SK-N-SH (cell line): ENCODE measurements at regions not wholly inside any gene's neighbourhood (a gene's known extent, or its start where the extent isn't known, plus 50 kb on each side); places are given as distances from the start of the nearest gene placed in this dataset.

Experiments used
- CTCF ChIA-PET: fragments of 300-600, 350-600 bp; formaldehyde crosslinking; extraction: SDS; loops from one replicate; lab custom pipeline; 2021; lab: Yijun Ruan, JAX
- POLR2A ChIA-PET: fragments of 350-600 bp; sonication (Branson Sonifier 250); formaldehyde crosslinking; extraction: SDS; loops from one replicate; lab custom pipeline; 2020; ENCODE audit warnings: antibody characterized with exemption, inconsistent platforms; lab: Yijun Ruan, JAX
- DNase-seq: peaks from one replicate; pipeline ENCODE4 v3.0.0; 2012
- H2AFZ ChIP-seq: fragments of 200-600 bp; sonication (generic); 2 replicates; pipeline ENCODE4 v1.8.1; 2016; ENCODE audit warnings: antibody characterized with exemption, mild to moderate bottlenecking, low read depth
- H3F3A ChIP-seq: fragments of 200-600 bp; sonication (generic); replicated peaks from 2 replicates; pipeline ENCODE3; 2016; ENCODE audit warnings: antibody characterized with exemption, mild to moderate bottlenecking; ENCODE audit not compliant: insufficient read depth
- H3K27ac ChIP-seq, 2 experiments: fragments of 200-500 bp in 1 of 2; fragments of 200-600 bp in 1 of 2; sonication (Bioruptor generic) in 1 of 2; sonication (generic), shearing (Covaris generic) in 1 of 2; 2 replicates each; pipeline versions ENCODE4 v1.5.1 to v1.6.1; 2014 to 2016; ENCODE audit warnings: low read depth in 2 of 2, inconsistent platforms in 1 of 2, low read length in 1 of 2, mild to moderate bottlenecking in 1 of 2, mixed read lengths in 1 of 2
- H3K27me3 ChIP-seq: fragments of 200-600 bp; sonication (generic), shearing (Covaris generic); 2 replicates; pipeline ENCODE4 v1.6.1; 2016; ENCODE audit warnings: mixed run types; ENCODE audit not compliant: insufficient read depth
- H3K36me3 ChIP-seq, 2 experiments: fragments of 200-500 bp in 1 of 2; fragments of 200-600 bp in 1 of 2; sonication (Bioruptor generic) in 1 of 2; sonication (generic) in 1 of 2; replicated peaks in 1 of 2; 2 replicates each; pipeline versions ENCODE3 to v1.5.1; 2014 to 2016; ENCODE audit warnings: low read length in 1 of 2, mild to moderate bottlenecking in 1 of 2; ENCODE audit not compliant: insufficient read depth in 2 of 2, control insufficient read depth in 1 of 2
- H3K4me1 ChIP-seq, 2 experiments: fragments of 200-500 bp in 1 of 2; fragments of 200-600 bp in 1 of 2; sonication (Bioruptor generic) in 1 of 2; sonication (generic), shearing (Covaris generic) in 1 of 2; 2 replicates each; pipeline versions ENCODE4 v1.5.1 to v1.6.1; 2014 to 2016; ENCODE audit warnings: low read depth in 1 of 2, low read length in 1 of 2, mixed run types in 1 of 2; ENCODE audit not compliant: insufficient read depth in 2 of 2, control insufficient read depth in 1 of 2
- H3K4me2 ChIP-seq: fragments of 200-600 bp; sonication (generic), shearing (Covaris generic); 2 replicates; pipeline ENCODE4 v1.6.1; 2017; ENCODE audit warnings: mixed run types
- H3K4me3 ChIP-seq, 2 experiments: fragments of 200-500 bp in 1 of 2; fragments of 200-600 bp in 1 of 2; sonication (Bioruptor generic) in 1 of 2; sonication (generic), shearing (Covaris generic) in 1 of 2; 2 replicates each; pipeline versions ENCODE4 v1.5.1 to v1.8.1; 2014 to 2016; ENCODE audit warnings: low read depth in 2 of 2, inconsistent platforms in 1 of 2, low read length in 1 of 2, mild to moderate bottlenecking in 1 of 2, mixed read lengths in 1 of 2, moderate library complexity in 1 of 2
- H3K79me2 ChIP-seq: fragments of 200-600 bp; sonication (generic); 2 replicates; pipeline ENCODE4 v1.8.1; 2017; ENCODE audit warnings: mild to moderate bottlenecking; ENCODE audit not compliant: insufficient read depth
- H3K9ac ChIP-seq: fragments of 200-600 bp; sonication (generic); 2 replicates; pipeline ENCODE4 v1.6.1; 2017; ENCODE audit warnings: mixed run types
- H3K9me2 ChIP-seq: fragments of 200-600 bp; sonication (generic); 2 replicates; pipeline ENCODE4 v1.6.1; 2017; ENCODE audit warnings: mixed run types
- H3K9me3 ChIP-seq: fragments of 200-600 bp; sonication (generic); 2 replicates; pipeline ENCODE4 v1.6.1; 2017; ENCODE audit warnings: mixed run types, mild to moderate bottlenecking, moderate library complexity
- H4K20me1 ChIP-seq: fragments of 200-600 bp; sonication (generic); 2 replicates; pipeline ENCODE4 v1.6.1; 2017; ENCODE audit warnings: mild to moderate bottlenecking, mixed run types; ENCODE audit not compliant: insufficient read depth
- EP300 ChIP-seq, 2 experiments: IDR thresholded peaks; 2 replicates each; pipeline versions ENCODE4 v1.4.0 to v1.6.1; 2012; ENCODE audit warnings: borderline replicate concordance in 1 of 2, low read depth in 1 of 2, low read length in 1 of 2
- FOXM1 ChIP-seq: IDR thresholded peaks from 2 replicates; pipeline ENCODE4 v1.4.0; 2012; ENCODE audit warnings: low read depth, mild to moderate bottlenecking
- MEF2A ChIP-seq: IDR thresholded peaks from 2 replicates; pipeline ENCODE4 v1.4.0; 2012; ENCODE audit warnings: low read depth, borderline replicate concordance
- NRF1 ChIP-seq: IDR thresholded peaks from 2 replicates; pipeline ENCODE4 v1.6.1; 2012; ENCODE audit warnings: low read depth, mild to moderate bottlenecking, low read length
- RFX5 ChIP-seq: IDR thresholded peaks from 2 replicates; pipeline ENCODE4 v1.6.1; 2012; ENCODE audit warnings: mild to moderate bottlenecking, improper control_type of control experiment, low read length
- SIN3A ChIP-seq: IDR thresholded peaks from 2 replicates; pipeline ENCODE4 v1.6.1; 2012; ENCODE audit warnings: low read depth, mild to moderate bottlenecking, low read length, moderate library complexity, borderline replicate concordance
- TAF1 ChIP-seq: IDR thresholded peaks from 2 replicates; pipeline ENCODE4 v1.6.1; 2012; ENCODE audit warnings: low read depth, mild to moderate bottlenecking, low read length, moderate library complexity, borderline replicate concordance
- TCF12 ChIP-seq: IDR thresholded peaks from 2 replicates; pipeline ENCODE4 v1.4.0; 2012
- YY1 ChIP-seq: IDR thresholded peaks from 2 replicates; pipeline ENCODE4 v1.4.0; 2012; ENCODE audit warnings: low read depth, mild to moderate bottlenecking
- WGBS: methylation state at CpG from one replicate; pipeline ENCODE4 v1.1.6; 2017; ENCODE audit warnings: low lambda C conversion rate; 5-methylcytosine and 5-hydroxymethylcytosine counted together
- TF ChIP-seq, protein P1 (sequence below): IDR thresholded peaks from 2 replicates; pipeline ENCODE4; 2012
- TF ChIP-seq, protein P2 (sequence below): fragments of 200-600 bp; sonication (generic); IDR thresholded peaks from 2 replicates; pipeline ENCODE4 v1.6.1; 2017; ENCODE audit warnings: antibody characterized with exemption, mild to moderate bottlenecking, moderate library complexity
- TF ChIP-seq, protein P3 (sequence below): IDR thresholded peaks from 2 replicates; pipeline ENCODE4 v1.6.1; 2012; ENCODE audit warnings: mild to moderate bottlenecking, low read depth, low read length, moderate library complexity
- TF ChIP-seq, protein P4 (sequence below): IDR thresholded peaks from 2 replicates; pipeline ENCODE4 v1.4.0; 2012; ENCODE audit warnings: low read depth, borderline replicate concordance

DNA sequence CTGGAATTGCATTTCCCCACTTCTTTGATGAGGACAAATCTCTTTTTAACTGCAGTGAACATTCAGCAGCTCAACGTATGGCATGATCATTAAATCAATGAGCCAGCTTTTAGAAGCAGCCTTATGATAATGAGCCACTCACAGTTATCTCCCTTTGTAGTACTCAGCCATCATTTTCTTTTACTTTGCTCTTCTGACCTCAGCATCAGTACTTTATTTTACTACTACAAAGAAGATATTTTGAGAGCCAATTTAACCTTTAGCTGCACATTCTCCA, 250.0 kb upstream of the CLEC14A start (continued):
- TF ChIP-seq, protein P1, sequence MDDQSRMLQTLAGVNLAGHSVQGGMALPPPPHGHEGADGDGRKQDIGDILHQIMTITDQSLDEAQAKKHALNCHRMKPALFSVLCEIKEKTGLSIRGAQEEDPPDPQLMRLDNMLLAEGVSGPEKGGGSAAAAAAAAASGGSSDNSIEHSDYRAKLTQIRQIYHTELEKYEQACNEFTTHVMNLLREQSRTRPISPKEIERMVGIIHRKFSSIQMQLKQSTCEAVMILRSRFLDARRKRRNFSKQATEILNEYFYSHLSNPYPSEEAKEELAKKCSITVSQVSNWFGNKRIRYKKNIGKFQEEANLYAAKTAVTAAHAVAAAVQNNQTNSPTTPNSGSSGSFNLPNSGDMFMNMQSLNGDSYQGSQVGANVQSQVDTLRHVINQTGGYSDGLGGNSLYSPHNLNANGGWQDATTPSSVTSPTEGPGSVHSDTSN, result no peak
- TF ChIP-seq YY1, result no peak

DNA sequence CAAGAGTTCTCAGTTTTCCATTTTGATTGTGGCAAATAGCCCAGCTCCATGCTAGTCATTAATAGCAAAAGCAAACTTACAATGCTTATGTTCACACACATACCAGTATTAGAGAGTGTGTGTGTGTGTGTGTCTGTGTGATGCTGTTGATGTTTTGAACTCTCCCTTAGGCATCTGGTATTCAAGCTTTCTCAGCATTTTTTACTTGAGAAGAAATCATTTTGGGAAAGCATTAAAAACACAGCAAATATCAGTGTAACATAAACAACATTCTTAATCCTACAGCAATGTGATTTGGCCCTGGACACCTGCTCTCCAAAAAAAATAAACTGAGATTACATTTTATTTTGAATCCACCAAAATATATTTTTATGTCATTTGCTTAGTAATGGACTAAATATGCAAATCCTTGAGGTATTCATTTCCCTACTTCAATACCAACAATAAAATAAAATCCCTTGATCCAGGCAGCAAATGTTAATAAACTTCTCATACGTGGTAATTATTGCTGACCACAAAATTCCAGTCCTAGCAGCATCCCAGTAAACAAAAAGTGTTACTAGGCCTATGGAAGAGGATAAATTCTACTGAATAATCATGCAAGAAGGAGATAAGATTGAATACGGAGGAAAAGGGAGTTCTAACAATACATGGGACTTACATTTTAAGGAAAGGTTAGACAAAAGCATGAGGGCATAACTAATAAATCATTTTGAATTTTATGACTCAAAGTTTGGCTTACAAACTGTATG, 249.5 kb upstream of the CLEC14A start:
- Histone ChIP-seq H3K9me2 (no peaks in the 10 kb centered on the region), H3K4me3 (no peak overlapping the region), H3K9me3 (no peaks in the 10 kb centered on the region), H3K36me3 (no peaks in the 10 kb centered on the region), H4K20me1 (no peaks in the 10 kb centered on the region), H3F3A (no peaks in the 10 kb centered on the region), H3K27ac (no peak overlapping the region), H3K27me3 (no peaks in the 10 kb centered on the region), H3K4me2 (no peak overlapping the region), H3K9ac (no peak overlapping the region), H3K4me1 (no peaks in the 10 kb centered on the region; a peak in 1 of 4 replicates), H3K79me2 (no peaks in the 10 kb centered on the region), H2AFZ (no peak overlapping the region)
- ChIA-PET CTCF (no interaction called here), POLR2A (no interaction called here)
- TF ChIP-seq, protein P1, result no peak
- DNase-seq, result no peak
- WGBS, result 9% methylated on average over 2 of the region's 2 CpGs

DNA sequence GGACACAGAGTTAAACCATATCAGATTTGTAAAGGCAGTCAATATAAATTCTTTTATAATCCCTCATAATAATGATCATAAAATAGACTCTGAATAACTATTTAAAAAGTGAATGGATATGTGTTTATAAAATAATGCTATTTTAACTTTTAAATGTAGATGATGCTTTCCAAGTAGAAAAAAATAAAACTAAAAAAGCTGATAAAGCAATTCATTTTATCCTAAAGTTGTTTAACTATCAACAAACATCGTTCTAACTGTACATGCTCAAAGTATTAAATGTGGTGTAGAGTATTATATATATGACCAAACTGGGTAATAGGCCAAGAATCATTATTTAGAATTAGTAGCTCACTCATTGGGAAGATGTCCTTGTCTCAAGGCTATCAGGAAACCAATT, 248.3 kb upstream of the CLEC14A start:
- Histone ChIP-seq H3F3A (no peaks in the 10 kb centered on the region), H3K4me1 (no peaks in the 10 kb centered on the region; a peak in 1 of 4 replicates), H4K20me1 (no peaks in the 10 kb centered on the region), H3K27me3 (no peaks in the 10 kb centered on the region), H3K9me2 (no peaks in the 10 kb centered on the region), H2AFZ (no peak overlapping the region), H3K79me2 (no peaks in the 10 kb centered on the region), H3K9ac (no peak overlapping the region), H3K36me3 (no peaks in the 10 kb centered on the region), H3K4me2 (no peak overlapping the region), H3K9me3 (no peaks in the 10 kb centered on the region), H3K27ac (no peak overlapping the region), H3K4me3 (no peak overlapping the region)
- ChIA-PET POLR2A (no interaction called here), CTCF (no interaction called here)
- no peak for DNase-seq
- 0% methylated on average over 1 of the region's 1 CpG for WGBS
- TF ChIP-seq, protein P1, result no peak
- TF ChIP-seq, protein P2, sequence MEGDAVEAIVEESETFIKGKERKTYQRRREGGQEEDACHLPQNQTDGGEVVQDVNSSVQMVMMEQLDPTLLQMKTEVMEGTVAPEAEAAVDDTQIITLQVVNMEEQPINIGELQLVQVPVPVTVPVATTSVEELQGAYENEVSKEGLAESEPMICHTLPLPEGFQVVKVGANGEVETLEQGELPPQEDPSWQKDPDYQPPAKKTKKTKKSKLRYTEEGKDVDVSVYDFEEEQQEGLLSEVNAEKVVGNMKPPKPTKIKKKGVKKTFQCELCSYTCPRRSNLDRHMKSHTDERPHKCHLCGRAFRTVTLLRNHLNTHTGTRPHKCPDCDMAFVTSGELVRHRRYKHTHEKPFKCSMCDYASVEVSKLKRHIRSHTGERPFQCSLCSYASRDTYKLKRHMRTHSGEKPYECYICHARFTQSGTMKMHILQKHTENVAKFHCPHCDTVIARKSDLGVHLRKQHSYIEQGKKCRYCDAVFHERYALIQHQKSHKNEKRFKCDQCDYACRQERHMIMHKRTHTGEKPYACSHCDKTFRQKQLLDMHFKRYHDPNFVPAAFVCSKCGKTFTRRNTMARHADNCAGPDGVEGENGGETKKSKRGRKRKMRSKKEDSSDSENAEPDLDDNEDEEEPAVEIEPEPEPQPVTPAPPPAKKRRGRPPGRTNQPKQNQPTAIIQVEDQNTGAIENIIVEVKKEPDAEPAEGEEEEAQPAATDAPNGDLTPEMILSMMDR, result no peak
- TF ChIP-seq, protein P3, sequence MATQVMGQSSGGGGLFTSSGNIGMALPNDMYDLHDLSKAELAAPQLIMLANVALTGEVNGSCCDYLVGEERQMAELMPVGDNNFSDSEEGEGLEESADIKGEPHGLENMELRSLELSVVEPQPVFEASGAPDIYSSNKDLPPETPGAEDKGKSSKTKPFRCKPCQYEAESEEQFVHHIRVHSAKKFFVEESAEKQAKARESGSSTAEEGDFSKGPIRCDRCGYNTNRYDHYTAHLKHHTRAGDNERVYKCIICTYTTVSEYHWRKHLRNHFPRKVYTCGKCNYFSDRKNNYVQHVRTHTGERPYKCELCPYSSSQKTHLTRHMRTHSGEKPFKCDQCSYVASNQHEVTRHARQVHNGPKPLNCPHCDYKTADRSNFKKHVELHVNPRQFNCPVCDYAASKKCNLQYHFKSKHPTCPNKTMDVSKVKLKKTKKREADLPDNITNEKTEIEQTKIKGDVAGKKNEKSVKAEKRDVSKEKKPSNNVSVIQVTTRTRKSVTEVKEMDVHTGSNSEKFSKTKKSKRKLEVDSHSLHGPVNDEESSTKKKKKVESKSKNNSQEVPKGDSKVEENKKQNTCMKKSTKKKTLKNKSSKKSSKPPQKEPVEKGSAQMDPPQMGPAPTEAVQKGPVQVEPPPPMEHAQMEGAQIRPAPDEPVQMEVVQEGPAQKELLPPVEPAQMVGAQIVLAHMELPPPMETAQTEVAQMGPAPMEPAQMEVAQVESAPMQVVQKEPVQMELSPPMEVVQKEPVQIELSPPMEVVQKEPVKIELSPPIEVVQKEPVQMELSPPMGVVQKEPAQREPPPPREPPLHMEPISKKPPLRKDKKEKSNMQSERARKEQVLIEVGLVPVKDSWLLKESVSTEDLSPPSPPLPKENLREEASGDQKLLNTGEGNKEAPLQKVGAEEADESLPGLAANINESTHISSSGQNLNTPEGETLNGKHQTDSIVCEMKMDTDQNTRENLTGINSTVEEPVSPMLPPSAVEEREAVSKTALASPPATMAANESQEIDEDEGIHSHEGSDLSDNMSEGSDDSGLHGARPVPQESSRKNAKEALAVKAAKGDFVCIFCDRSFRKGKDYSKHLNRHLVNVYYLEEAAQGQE, result no peak
- no peak for TF ChIP-seq NRF1
- no peak for TF ChIP-seq TAF1
- TF ChIP-seq TCF12, result no peak
- no peak for TF ChIP-seq RFX5
- TF ChIP-seq, protein P4, sequence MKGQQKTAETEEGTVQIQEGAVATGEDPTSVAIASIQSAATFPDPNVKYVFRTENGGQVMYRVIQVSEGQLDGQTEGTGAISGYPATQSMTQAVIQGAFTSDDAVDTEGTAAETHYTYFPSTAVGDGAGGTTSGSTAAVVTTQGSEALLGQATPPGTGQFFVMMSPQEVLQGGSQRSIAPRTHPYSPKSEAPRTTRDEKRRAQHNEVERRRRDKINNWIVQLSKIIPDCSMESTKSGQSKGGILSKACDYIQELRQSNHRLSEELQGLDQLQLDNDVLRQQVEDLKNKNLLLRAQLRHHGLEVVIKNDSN, result no peak
- no peak for TF ChIP-seq FOXM1
- TF ChIP-seq MEF2A, result no peak
- TF ChIP-seq YY1, result no peak
- TF ChIP-seq EP300 (IDR thresholded peaks at IDR 0.05; ENCODE audit: borderline replicate concordance in 1 of 2, low read depth in 1 of 2, low read length in 1 of 2), result no peak
- TF ChIP-seq SIN3A, result no peak
